ENCODE measurements at regions not wholly inside any gene's neighbourhood (a gene's known extent, or its start where the extent isn't known, plus 50 kb on each side); places are given as distances from the start of the nearest gene placed in this dataset.

DNA sequence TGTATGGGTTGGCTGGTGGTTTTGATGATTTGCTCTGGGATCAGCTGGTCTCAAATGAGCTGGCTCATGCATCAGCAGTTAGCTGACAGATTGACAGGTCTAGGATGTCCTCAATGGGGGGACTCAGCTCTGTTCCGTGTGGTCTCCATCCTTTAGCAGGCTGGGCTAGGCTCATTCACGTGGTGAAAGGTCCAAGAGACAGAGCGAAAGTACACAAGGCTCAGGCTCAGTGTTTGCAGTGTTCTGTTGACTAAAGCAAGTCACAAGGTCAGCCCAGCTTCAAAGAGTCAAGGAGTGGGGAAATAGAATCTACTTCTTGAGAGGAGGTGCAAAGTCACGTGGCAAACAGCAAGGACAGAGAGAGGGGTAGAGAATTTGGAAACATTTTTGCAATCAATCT lies 126.5 kb upstream of the CMC1 start (continued):
- no peak for TF ChIP-seq BATF2 (CRISPR knock-in tag; IDR thresholded peaks at IDR 0.05)
- TF ChIP-seq, protein P1, sequence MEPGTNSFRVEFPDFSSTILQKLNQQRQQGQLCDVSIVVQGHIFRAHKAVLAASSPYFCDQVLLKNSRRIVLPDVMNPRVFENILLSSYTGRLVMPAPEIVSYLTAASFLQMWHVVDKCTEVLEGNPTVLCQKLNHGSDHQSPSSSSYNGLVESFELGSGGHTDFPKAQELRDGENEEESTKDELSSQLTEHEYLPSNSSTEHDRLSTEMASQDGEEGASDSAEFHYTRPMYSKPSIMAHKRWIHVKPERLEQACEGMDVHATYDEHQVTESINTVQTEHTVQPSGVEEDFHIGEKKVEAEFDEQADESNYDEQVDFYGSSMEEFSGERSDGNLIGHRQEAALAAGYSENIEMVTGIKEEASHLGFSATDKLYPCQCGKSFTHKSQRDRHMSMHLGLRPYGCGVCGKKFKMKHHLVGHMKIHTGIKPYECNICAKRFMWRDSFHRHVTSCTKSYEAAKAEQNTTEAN (CRISPR knock-in tag; conservative IDR thresholded peaks at IDR 0.05) = peak; percentile 51; the same call in 1 of the 2 replicates
- TF ChIP-seq ZNF576 (CRISPR knock-in tag; IDR thresholded peaks at IDR 0.05) = no peak
- TF ChIP-seq AHDC1 (CRISPR knock-in tag; IDR thresholded peaks at IDR 0.05; ENCODE audit: borderline replicate concordance) = peak; percentile 96
- peak; percentile 59; the same call in 1 of the 2 replicates for TF ChIP-seq ZNF317 (CRISPR knock-in tag; IDR thresholded peaks at IDR 0.05)
- peak; percentile 82; the same call in 1 of the 2 replicates for TF ChIP-seq ZBTB20 (CRISPR knock-in tag; IDR thresholded peaks at IDR 0.05; ENCODE audit: borderline replicate concordance, low read depth)
- TF ChIP-seq KIAA2018 (CRISPR knock-in tag; IDR thresholded peaks at IDR 0.05; ENCODE audit: borderline replicate concordance) = no peak
- no peak for TF ChIP-seq RFX1 (IDR thresholded peaks at IDR 0.05)
- peak; percentile 61; the same call in 1 of the 2 replicates for TF ChIP-seq THRA (CRISPR knock-in tag; IDR thresholded peaks at IDR 0.05; ENCODE audit: borderline replicate concordance)
- TF ChIP-seq ZNF501 (CRISPR knock-in tag; IDR thresholded peaks at IDR 0.05) = peak; percentile 65
- no peak for TF ChIP-seq MED13 (CRISPR knock-in tag; IDR thresholded peaks at IDR 0.05)
- TF ChIP-seq ZNF615 (CRISPR knock-in tag; IDR thresholded peaks at IDR 0.05; ENCODE audit: borderline replicate concordance) = no peak

Data from HepG2 (cell line).